DMS53 (cell line): ENCODE measurements at regions not wholly inside any gene's neighbourhood (a gene's known extent, or its start where the extent isn't known, plus 50 kb on each side); places are given as distances from the start of the nearest gene placed in this dataset.
A peak's percentile ranks its signal among the peaks of the same experiment; 100 is the strongest.

Source experiments
- DNase-seq: peaks from one replicate; lab custom pipeline; 2025; lab: John Stamatoyannopoulos, UW

GRCh38 chr12:75725521-75726111 lies 214.2 kb upstream of the KRR1 start:
- DNase-seq: peak; percentile 82

GRCh38 chr12:75724928-75725312 lies 213.5 kb upstream of the KRR1 start:
- peak; percentile 95 for DNase-seq

DNA sequence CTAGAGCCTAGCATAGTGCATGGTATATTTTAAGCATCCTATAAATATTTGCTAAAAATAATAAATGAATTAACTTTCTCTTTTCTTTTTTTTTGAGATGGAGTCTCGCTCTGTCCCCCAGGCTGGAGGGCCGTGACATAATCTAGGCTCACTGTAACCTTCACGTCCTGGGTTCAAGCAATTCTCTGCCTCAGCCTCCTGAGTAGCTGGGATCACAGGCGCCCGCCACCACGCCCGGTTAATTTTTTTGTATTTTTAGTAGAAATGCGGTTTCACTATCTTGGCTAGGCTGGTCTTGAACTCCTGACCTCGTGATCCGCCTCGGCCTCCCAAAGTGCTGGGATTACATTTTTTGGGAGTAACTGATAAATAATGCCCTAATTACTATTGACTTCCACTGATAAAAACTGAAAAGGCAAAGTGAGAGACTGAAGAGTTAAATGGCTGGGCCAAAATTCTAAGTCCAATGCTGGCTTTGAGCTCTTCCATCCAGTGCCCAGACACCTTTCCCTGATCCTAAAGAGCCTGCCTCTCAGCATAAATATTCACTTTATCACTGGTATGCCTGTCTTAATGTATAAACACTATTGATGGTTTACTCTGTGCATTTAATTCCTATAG lies 213.0 kb upstream of the KRR1 start:
- no peak for DNase-seq

GRCh38 chr12:75722714-75723200 lies 211.3 kb upstream of the KRR1 start:
- DNase-seq: peak; percentile 93

DNA sequence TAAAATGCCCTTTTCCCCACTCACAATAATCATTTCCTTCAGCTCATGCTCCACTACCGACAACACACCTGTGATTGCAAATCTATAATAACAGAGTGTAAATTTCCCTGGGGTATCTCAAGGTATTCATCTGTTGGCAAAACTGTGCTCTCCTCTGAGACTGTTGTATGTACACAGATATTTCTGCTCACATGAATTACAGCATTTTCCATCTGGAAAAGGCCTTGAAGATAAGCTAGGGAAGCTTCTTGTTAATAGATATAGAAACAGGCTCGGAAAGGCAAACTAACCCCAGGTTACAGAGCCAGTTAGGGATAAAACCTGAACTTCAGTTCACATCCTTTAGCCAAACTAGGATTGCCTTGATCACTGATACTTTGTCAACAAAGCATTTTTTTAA lies 210.4 kb upstream of the KRR1 start:
- peak; percentile 23 for DNase-seq

DNA sequence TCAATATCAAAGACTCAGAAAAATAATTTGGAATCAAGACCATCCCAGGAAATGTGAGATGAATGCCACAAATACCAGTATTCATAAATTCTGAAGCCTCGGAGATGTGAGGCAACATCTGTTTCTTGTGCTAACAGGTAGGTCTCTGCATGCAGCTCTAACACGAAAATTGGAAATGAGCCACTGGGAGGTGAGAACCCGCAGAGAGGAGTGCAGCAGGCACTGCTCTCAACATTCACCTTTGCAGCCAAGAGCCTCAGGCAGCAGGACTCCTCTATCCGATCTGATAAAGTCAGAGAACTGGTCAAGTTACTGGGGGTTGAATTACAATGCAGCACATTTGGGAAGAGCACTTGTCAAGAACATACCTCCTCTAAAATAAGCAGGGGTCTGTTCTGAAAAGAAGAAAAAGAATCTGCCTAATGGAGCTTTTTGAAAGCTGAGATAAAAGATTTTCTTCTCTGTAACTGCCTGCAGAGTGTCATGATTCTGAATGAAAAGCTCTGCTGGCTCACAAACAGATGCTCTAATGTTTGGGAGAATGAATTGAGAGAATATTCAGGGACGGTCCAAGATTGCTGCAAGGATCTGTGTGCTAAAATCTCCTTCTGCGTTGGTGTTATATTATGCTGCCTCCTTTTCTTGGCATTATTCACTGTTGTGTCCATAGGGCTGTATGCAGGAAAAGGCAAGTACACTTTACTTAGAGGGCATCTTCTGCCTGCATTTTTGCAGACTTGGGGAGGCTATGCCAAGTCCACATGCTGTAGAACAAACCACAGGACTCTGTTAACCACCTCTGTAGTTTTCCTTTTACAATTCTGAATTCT lies 209.6 kb upstream of the KRR1 start:
- DNase-seq: peak; percentile 39

DNA sequence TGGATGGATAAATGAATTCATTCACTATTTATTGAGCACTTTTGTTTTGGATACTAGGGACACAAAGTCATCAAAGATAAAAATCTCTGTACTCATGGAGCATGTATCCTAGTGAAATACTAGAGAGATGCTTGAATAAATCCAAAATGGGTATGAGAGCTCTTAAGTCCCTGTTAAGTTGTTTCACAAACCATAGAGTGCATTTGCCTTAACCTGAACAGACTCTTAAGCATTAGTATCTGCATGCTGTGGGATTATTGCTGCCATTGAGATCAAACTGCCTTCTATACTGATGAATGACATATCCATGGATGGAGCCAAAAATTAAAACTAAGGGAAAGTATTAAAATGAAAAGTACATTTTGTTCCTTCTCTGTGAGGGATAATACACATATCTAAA lies 206.5 kb upstream of the KRR1 start:
- peak; percentile 20 for DNase-seq

- DNase-seq: peak; percentile 54
These were observed 205.0 kb upstream of the KRR1 start for GRCh38 chr12:75716291-75717025.

DNA sequence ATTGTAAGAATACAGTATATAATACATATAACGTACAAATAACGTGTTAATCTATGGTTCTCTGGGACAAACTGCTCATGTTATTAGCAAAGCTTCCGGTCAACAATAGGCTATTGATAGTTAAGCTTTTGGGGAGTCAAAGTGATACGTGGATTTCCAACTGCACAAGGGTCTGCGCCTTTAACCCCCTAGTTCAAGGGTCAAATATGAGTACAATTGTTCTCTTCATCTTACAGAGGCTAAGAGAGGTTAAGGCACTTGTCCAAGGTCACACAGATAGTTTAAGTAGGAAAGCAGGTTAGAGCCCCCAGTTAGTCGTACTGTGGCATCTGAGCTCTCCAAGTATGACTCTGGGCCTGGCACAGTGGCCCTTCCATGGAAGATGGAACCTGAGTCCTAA lies 204.3 kb upstream of the KRR1 start:
- DNase-seq: no peak

- no peak for DNase-seq
These were observed 203.9 kb upstream of the KRR1 start for GRCh38 chr12:75715323-75715644.

DNA sequence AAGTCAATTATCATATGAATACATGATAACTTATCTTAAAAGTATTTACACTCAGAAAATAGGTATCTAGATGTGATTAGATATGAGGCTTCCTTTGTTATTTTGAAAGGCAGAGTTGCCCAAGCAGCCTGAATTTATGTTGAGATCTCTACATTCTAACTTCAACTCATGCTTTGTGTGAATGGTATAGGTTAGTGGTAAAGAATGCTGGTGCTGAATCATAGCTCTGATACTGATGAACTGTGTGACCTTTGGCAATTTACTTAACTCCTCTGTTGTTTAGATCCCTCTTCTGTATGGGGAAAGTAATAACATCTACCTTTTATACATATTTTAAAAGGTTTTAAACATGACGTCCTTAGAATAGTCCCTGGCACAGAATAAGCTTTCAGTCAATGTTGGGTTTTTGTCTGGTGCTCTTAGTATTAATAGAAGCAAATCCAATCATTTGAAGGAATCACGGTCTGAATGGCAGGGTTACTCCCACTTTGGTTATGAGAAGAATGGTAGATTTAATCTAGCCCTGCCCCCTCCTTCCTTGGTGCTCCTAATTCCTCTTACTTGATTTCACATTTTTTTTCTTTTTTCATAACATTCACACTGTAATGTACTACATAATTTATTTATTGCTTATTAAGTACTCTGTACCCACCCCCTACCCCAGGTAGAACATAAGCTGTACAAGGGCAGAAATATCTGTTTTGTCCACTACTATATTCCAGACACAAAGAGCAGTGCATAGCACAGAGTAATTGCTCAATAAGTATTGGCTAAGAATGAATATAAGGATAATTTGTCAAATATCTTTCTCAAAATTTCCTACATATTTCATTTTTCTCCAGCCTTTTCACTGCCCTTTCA lies 203.3 kb upstream of the KRR1 start:
- DNase-seq: no peak

DNA sequence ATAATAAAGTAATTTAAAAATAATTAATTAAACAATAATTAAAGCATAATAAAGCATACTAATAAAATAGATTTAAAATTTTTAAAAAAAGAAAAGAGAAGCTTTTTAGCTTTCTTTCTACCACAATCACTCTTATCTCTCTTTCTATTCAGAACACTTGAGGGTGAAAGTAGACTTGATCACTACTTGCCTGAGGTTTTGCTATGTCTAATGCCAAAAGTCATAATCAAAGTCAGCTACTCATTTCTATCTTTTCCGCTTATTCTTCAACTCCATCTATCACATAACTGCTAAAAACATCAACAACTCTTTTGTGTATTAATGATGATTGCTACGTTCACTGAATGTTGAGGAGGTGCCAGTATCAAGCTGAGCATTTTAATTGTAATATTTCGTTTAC lies 202.0 kb upstream of the KRR1 start:
- no peak for DNase-seq

DNA sequence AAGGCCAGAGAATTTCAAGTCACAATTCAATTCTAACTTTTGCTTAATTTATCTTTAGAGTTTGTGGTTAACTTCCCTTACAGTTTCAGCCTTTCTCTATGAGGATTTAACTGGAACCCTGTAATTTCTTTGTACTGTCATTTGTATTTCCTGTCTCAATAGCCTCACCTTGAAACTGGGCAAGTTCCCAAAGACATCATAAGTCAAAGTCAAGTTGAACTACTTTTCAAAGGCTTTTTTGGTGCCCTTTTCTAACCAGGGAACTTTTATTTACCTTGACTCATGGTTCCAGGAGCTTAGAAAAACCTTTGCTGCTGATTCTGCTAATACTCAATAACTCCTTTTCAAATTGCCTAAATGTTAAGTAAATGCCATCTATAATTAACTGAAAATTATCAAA lies 200.8 kb upstream of the KRR1 start:
- peak; percentile 73 for DNase-seq

GRCh38 chr12:75711271-75711670 lies 199.9 kb upstream of the KRR1 start:
- DNase-seq: no peak

- DNase-seq: no peak
These were observed 199.1 kb upstream of the KRR1 start for GRCh38 chr12:75710361-75711069.

GRCh38 chr12:75709503-75709902 lies 198.1 kb upstream of the KRR1 start:
- DNase-seq: no peak

DNA sequence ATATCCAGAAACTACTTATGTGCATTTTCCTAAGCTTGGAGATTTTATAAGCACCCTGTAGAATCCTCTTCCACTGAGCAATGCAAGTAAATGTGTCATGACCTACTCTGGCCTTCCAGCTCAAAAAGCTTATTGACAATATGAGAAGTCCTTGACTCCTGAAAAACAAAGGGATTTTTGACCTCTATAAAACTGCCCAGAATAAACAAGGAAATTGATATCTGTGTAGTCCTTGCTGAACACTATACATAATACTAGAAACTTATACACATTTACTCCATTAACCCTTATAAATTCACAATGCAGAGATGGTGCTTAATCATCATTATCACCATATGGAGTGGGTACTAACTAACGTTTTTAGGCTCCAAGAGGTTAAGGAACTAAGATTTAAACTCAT lies 197.4 kb upstream of the KRR1 start:
- DNase-seq: peak; percentile 68

- no peak for DNase-seq
These were observed 196.6 kb upstream of the KRR1 start for GRCh38 chr12:75707983-75708382.

- DNase-seq: peak; percentile 35
These were observed 195.6 kb upstream of the KRR1 start for GRCh38 chr12:75706786-75707605.
